Adrenal gland (tissue), 9 donors: ENCODE measurements at regions not wholly inside any gene's neighbourhood (a gene's known extent, or its start where the extent isn't known, plus 50 kb on each side); places are given as distances from the start of the nearest gene placed in this dataset.

Experiments used
- DNase-seq, 7 donors: peaks; one replicate each; pipeline ENCODE4 v3.0.0-alpha.2; 2019 to 2020
- H3K27ac ChIP-seq, 5 donors: fragments of 200-600 bp; sonication (generic) in 4 of 5; 1 replicate in 3 of 5; 2 replicates in 2 of 5; pipeline versions ENCODE4 v1.5.1 to v1.8.0; 2016 to 2020; ENCODE audit warnings: mild to moderate bottlenecking in 1 of 5
- H3K27me3 ChIP-seq: fragments of 200-600 bp; 2 replicates; pipeline ENCODE4 v1.8.0; 2021
- H3K36me3 ChIP-seq, 2 donors: fragments of 200-600 bp; replicated peaks in 1 of 2; 1 replicate in 1 of 2; 2 replicates in 1 of 2; pipeline versions ENCODE4 v1.5.1 to v1.8.0; 2018 to 2022
- H3K4me1 ChIP-seq, 2 donors: fragments of 200-600 bp; replicated peaks in 1 of 2; 1 replicate in 1 of 2; 2 replicates in 1 of 2; pipeline versions ENCODE4 v1.5.1 to v1.8.0; 2018 to 2021
- H3K4me3 ChIP-seq, 4 donors: fragments of 200-600 bp; sonication (generic) in 3 of 4; one replicate each; pipeline ENCODE4 v1.5.1; 2016 to 2018
- H3K9me3 ChIP-seq, 3 donors: fragments of 200-600 bp; sonication (generic) in 1 of 3; replicated peaks in 1 of 3; 1 replicate in 2 of 3; 2 replicates in 1 of 3; pipeline versions ENCODE4 v1.5.1 to v1.8.0; 2016 to 2021
- CTCF ChIP-seq, 6 experiments: fragments of 450-650 bp in 4 of 6; fragments of 200-600 bp in 2 of 6; sonication (generic) in 1 of 6; IDR thresholded peaks; 1 replicate in 5 of 6; 2 replicates in 1 of 6; pipeline versions ENCODE4 v1.5.1 to v1.8.0; 2016 to 2021; ENCODE audit warnings: antibody characterized with exemption in 6 of 6, mild to moderate bottlenecking in 2 of 6, moderate library complexity in 1 of 6
- POLR2A ChIP-seq, 2 donors: fragments of 450-650 bp; IDR thresholded peaks; one replicate each; pipeline ENCODE4 v1.6.1; 2017; ENCODE audit warnings: antibody characterized with exemption in 2 of 2, mild to moderate bottlenecking in 2 of 2, moderate library complexity in 1 of 2
- WGBS, 4 donors: extraction: QIAGEN DNeasy Blood & Tissue Kit in 2 of 4; methylation state at CpG; one replicate each; pipeline versions ENCODE4 v1.1.5 to v1.1.7; 2013 to 2017; 5-methylcytosine and 5-hydroxymethylcytosine counted together
- intact Hi-C, 2 donors: fragments of 100-400 bp; cut with DNase I; formaldehyde crosslinking; loops; one replicate each; pipeline versions ENCODE4 v1.14.1 to v1.15.0; 2022 to 2023
- donor health status: healthy with polysubstance abuse.
- donor health status: Bipolar disorder and iron deficiency.
- donor health status: DM: yes; HTN: yes; CAD: no.
- donor health status: DM: no; HTN: no; CAD: no.
- donor health status: DM: no; HTN: no; CAD: no.

- no peak for DNase-seq
- intact Hi-C loops, result loop anchor here in 1 of 2 donors (10.0 kb wide), 1 partner anchor 1507 kb away; no protein-coding TSS in a partner anchor
- H3K4me3 ChIP-seq, result no peak overlapping the region
- WGBS, 4 donors, result 87 to 96% (median 92%) methylated on average over 1 of the region's 1 CpG
- no peaks in the 10 kb centered on the region for H3K9me3 ChIP-seq
- no peaks in the 10 kb centered on the region for H3K4me1 ChIP-seq
- no peak overlapping the region for H3K27ac ChIP-seq
- H3K36me3 ChIP-seq, result no peaks in the 10 kb centered on the region
- no peak for TF ChIP-seq CTCF (IDR thresholded peaks at IDR 0.05)
- no peak for TF ChIP-seq POLR2A (IDR thresholded peaks at IDR 0.05)
- H3K27me3 ChIP-seq, result no peaks in the 10 kb centered on the region
Measured at GRCh38 chr4:15162046-15162445, 159.8 kb downstream of the CPEB2 start.

- no peak overlapping the region for H3K27ac ChIP-seq
- no peaks in the 10 kb centered on the region for H3K27me3 ChIP-seq
- no peaks in the 10 kb centered on the region for H3K36me3 ChIP-seq
- WGBS, 4 donors, result 3 to 13% (median 8%) methylated on average over 2 of the region's 2 CpGs
- TF ChIP-seq CTCF (IDR thresholded peaks at IDR 0.05) (peak; percentile 30 to 67 (median 56)), POLR2A (IDR thresholded peaks at IDR 0.05) (no peak)
- DNase-seq, result peak in 1 of 7 donors; percentile 28
- H3K4me1 ChIP-seq, result no peaks in the 10 kb centered on the region
- intact Hi-C loops, result loop anchor here in 1 of 2 donors (10.0 kb wide), 1 partner anchor 1508 kb away; no protein-coding TSS in a partner anchor
- no peak overlapping the region for H3K4me3 ChIP-seq
- no peaks in the 10 kb centered on the region for H3K9me3 ChIP-seq
Measured at GRCh38 chr4:15162465-15163283, 160.4 kb downstream of the CPEB2 start.

DNA sequence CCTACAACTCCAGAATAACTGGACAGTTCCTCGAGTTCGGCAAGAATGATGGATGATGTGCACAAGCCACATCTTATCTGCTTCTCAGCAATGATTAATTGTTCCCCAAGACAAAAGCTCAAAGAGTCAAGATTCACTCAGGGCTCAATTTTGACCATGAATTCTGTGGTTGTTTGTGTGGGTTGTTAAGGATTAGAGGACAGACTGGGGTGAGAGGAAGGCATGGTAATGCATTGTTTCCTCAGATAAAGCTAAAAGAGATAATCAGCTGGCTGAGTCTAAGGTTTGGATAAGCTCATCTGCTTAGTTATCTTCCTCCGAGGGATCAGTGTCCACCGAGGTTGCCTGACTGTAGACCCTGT, 161.0 kb downstream of the CPEB2 start:
- intact Hi-C loops, result loop anchor here in 1 of 2 donors (10.0 kb wide), 1 partner anchor 1508 kb away; no protein-coding TSS in a partner anchor
- TF ChIP-seq POLR2A (IDR thresholded peaks at IDR 0.05), result no peak
- no peak for TF ChIP-seq CTCF (IDR thresholded peaks at IDR 0.05)

GRCh38 chr4:15164571-15164970, 162.3 kb downstream of the CPEB2 start:
- Histone ChIP-seq H3K36me3 (no peaks in the 10 kb centered on the region), H3K4me1 (no peaks in the 10 kb centered on the region), H3K4me3 (no peak overlapping the region), H3K27ac (no peak overlapping the region), H3K27me3 (no peaks in the 10 kb centered on the region), H3K9me3 (no peaks in the 10 kb centered on the region)
- WGBS, 4 donors, result 54 to 71% (median 61%) methylated on average over 3 of the region's 3 CpGs
- no peak for DNase-seq
- intact Hi-C loops, result loop anchor here in 1 of 2 donors (10.0 kb wide), 1 partner anchor 1510 kb away; no protein-coding TSS in a partner anchor
- TF ChIP-seq CTCF (IDR thresholded peaks at IDR 0.05) (no peak), POLR2A (IDR thresholded peaks at IDR 0.05) (no peak)

More for the DNA sequence above, 161.0 kb downstream of the CPEB2 start:
- no peak for DNase-seq
- Histone ChIP-seq H3K27me3 (no peaks in the 10 kb centered on the region), H3K27ac (no peak overlapping the region), H3K4me3 (no peak overlapping the region), H3K36me3 (no peaks in the 10 kb centered on the region), H3K9me3 (no peaks in the 10 kb centered on the region), H3K4me1 (no peaks in the 10 kb centered on the region)
- 23 to 38% (median 31%) methylated on average over 4 of the region's 4 CpGs for WGBS, 4 donors
